H9 (cell line): ENCODE measurements at regions not wholly inside any gene's neighbourhood (a gene's known extent, or its start where the extent isn't known, plus 50 kb on each side); places are given as distances from the start of the nearest gene placed in this dataset.

Source experiments
- DNase-seq: peaks from one replicate; pipeline ENCODE4 v3.0.0-alpha.2; 2017
- H2AFZ ChIP-seq: one replicate; pipeline ENCODE4 v1.6.1; 2013; ENCODE audit warnings: mild to moderate bottlenecking, low read length, control low read depth, moderate library complexity
- H2AK5ac ChIP-seq: 2 replicates; pipeline ENCODE4 v1.6.1; 2013; ENCODE audit warnings: low read length, control low read depth, mixed read lengths; ENCODE audit not compliant: insufficient read length
- H2BK120ac ChIP-seq: one replicate; pipeline ENCODE4 v1.6.1; 2013; ENCODE audit warnings: low read depth, mild to moderate bottlenecking, low read length, control low read depth, inconsistent platforms; ENCODE audit not compliant: poor library complexity, severe bottlenecking
- H2BK12ac ChIP-seq: 2 replicates; pipeline ENCODE4 v1.6.1; 2013; ENCODE audit warnings: low read length, control low read depth, mixed read lengths, low read depth; ENCODE audit not compliant: insufficient read length
- H2BK15ac ChIP-seq: 2 replicates; pipeline ENCODE4 v1.6.1; 2013; ENCODE audit warnings: low read depth, low read length, control low read depth
- H2BK20ac ChIP-seq: one replicate; pipeline ENCODE4 v1.6.1; 2013; ENCODE audit warnings: low read depth, mild to moderate bottlenecking, low read length, control low read depth, inconsistent platforms; ENCODE audit not compliant: poor library complexity, severe bottlenecking
- H2BK5ac ChIP-seq: 2 replicates; pipeline ENCODE4 v1.6.1; 2013; ENCODE audit warnings: low read length, control low read depth, mixed read lengths; ENCODE audit not compliant: insufficient read length
- H3K14ac ChIP-seq: 2 replicates; pipeline ENCODE4 v1.6.1; 2013; ENCODE audit warnings: low read length, control low read depth; ENCODE audit not compliant: insufficient read depth
- H3K18ac ChIP-seq: 2 replicates; pipeline ENCODE4 v1.6.1; 2013; ENCODE audit warnings: low read depth, mild to moderate bottlenecking, mixed read lengths, low read length, control low read depth; ENCODE audit not compliant: insufficient read length
- H3K23ac ChIP-seq: 2 replicates; pipeline ENCODE4 v1.6.1; 2013; ENCODE audit warnings: low read length, control low read depth, mixed read lengths, low read depth; ENCODE audit not compliant: insufficient read length
- H3K23me2 ChIP-seq: 2 replicates; pipeline ENCODE4 v1.6.1; 2013; ENCODE audit warnings: low read depth, mild to moderate bottlenecking, mixed read lengths, low read length, control low read depth; ENCODE audit not compliant: insufficient read length, poor library complexity, severe bottlenecking
- H3K27ac ChIP-seq: 2 replicates; pipeline ENCODE4 v1.5.1; 2013; ENCODE audit warnings: low read length, control low read depth, mixed read lengths, low read depth; ENCODE audit not compliant: insufficient read length
- H3K27me3 ChIP-seq: 2 replicates; pipeline ENCODE4 v1.6.1; 2013; ENCODE audit warnings: low read length, control low read depth, inconsistent platforms; ENCODE audit not compliant: insufficient read depth
- H3K4ac ChIP-seq: 2 replicates; pipeline ENCODE4 v1.6.1; 2013; ENCODE audit warnings: low read depth, mild to moderate bottlenecking, control low read depth, inconsistent platforms, low read length, moderate library complexity
- H3K4me1 ChIP-seq: 2 replicates; pipeline ENCODE4 v1.6.1; 2013; ENCODE audit warnings: low read length, control low read depth, inconsistent platforms; ENCODE audit not compliant: insufficient read depth
- H3K4me2 ChIP-seq: 2 replicates; pipeline ENCODE4 v1.6.1; 2013; ENCODE audit warnings: low read length, control low read depth, mixed read lengths; ENCODE audit not compliant: insufficient read length, insufficient read depth
- H3K56ac ChIP-seq: 2 replicates; pipeline ENCODE4 v1.6.1; 2013; ENCODE audit warnings: low read depth, mild to moderate bottlenecking, mixed read lengths, low read length, control low read depth; ENCODE audit not compliant: insufficient read length
- H3K79me1 ChIP-seq: 2 replicates; pipeline ENCODE4 v1.6.1; 2013; ENCODE audit warnings: low read depth, mild to moderate bottlenecking, moderate library complexity, low read length, control low read depth, inconsistent platforms; ENCODE audit not compliant: insufficient read depth, poor library complexity, severe bottlenecking
- H3K79me2 ChIP-seq: 2 replicates; pipeline ENCODE4 v1.6.1; 2013; ENCODE audit warnings: low read length, control low read depth, inconsistent platforms; ENCODE audit not compliant: insufficient read depth
- H3K9ac ChIP-seq: 2 replicates; pipeline ENCODE4 v1.6.1; 2013; ENCODE audit warnings: low read length, control low read depth, mixed read lengths; ENCODE audit not compliant: insufficient read length; ENCODE audit errors: extremely low read depth
- H3K9me3 ChIP-seq: one replicate; pipeline ENCODE4 v1.6.1; 2013; ENCODE audit warnings: low read depth, low read length, inconsistent platforms; ENCODE audit not compliant: control insufficient read depth
- H3T11ph ChIP-seq: one replicate; pipeline ENCODE4 v1.6.1; 2013; ENCODE audit warnings: mild to moderate bottlenecking, low read length, control low read depth, inconsistent platforms
- H4K20me1 ChIP-seq: one replicate; pipeline ENCODE4 v1.6.1; 2013; ENCODE audit not compliant: control insufficient read depth, insufficient read length, insufficient read depth
- H4K5ac ChIP-seq: 2 replicates; pipeline ENCODE4 v1.6.1; 2013; ENCODE audit warnings: low read depth, mild to moderate bottlenecking, mixed read lengths, low read length, control low read depth; ENCODE audit not compliant: insufficient read length
- H4K8ac ChIP-seq: replicated peaks from 2 replicates; pipeline ENCODE4 v1.6.1; 2013; ENCODE audit warnings: low read length, control low read depth, mixed read lengths, low read depth; ENCODE audit not compliant: insufficient read length
- H4K91ac ChIP-seq: 2 replicates; pipeline ENCODE4 v1.6.1; 2013; ENCODE audit warnings: low read depth, mild to moderate bottlenecking, moderate library complexity, mixed read lengths, low read length, control low read depth; ENCODE audit not compliant: insufficient read length
- H3K27ac Mint-ChIP-seq, 3 experiments: 2 replicates in 2 of 3; 3 replicates in 1 of 3; pipeline ENCODE4 v1.8.0; 2020 to 2021; ENCODE audit warnings: mixed read lengths in 3 of 3, mild to moderate bottlenecking in 1 of 3, moderate library complexity in 1 of 3
- H3K27me3 Mint-ChIP-seq: 2 replicates; pipeline ENCODE4 v1.8.0; 2021; ENCODE audit warnings: low read depth, mild to moderate bottlenecking, moderate library complexity, mixed read lengths
- H3K36me3 Mint-ChIP-seq, 3 experiments: 2 replicates in 2 of 3; 3 replicates in 1 of 3; pipeline ENCODE4 v1.8.0; 2020 to 2021; ENCODE audit warnings: low read depth in 3 of 3, mixed read lengths in 3 of 3; ENCODE audit not compliant: insufficient read depth in 1 of 3
- H3K4me1 Mint-ChIP-seq, 2 experiments: 2 replicates each; pipeline ENCODE4 v1.8.0; 2020; ENCODE audit warnings: mixed read lengths in 2 of 2
- H3K4me3 Mint-ChIP-seq, 2 experiments: 2 replicates in 1 of 2; 3 replicates in 1 of 2; pipeline ENCODE4 v1.8.0; 2020 to 2021; ENCODE audit warnings: mild to moderate bottlenecking in 2 of 2, mixed read lengths in 2 of 2, moderate library complexity in 1 of 2
- H3K9me3 Mint-ChIP-seq, 2 experiments: 2 replicates in 1 of 2; 3 replicates in 1 of 2; pipeline ENCODE4 v1.8.0; 2020; ENCODE audit warnings: mild to moderate bottlenecking in 2 of 2, mixed read lengths in 2 of 2, moderate library complexity in 1 of 2
- CTCF ChIP-seq: fragments of 200-600 bp; sonication (generic); conservative IDR thresholded peaks from 3 replicates; pipeline ENCODE4 v1.8.0; 2021; ENCODE audit warnings: antibody characterized with exemption, mild to moderate bottlenecking
- whole genome bisulfite sequencing: extraction: QIAGEN DNeasy Blood & Tissue Kit; methylation state at CpG from one replicate; pipeline ENCODE4 v1.1.7; 2013; ENCODE audit warnings: missing lambda C conversion rate, low lambda C conversion rate, mixed read lengths; ENCODE audit not compliant: insufficient read length; ENCODE audit errors: extremely low coverage; 5-methylcytosine and 5-hydroxymethylcytosine counted together

DNA sequence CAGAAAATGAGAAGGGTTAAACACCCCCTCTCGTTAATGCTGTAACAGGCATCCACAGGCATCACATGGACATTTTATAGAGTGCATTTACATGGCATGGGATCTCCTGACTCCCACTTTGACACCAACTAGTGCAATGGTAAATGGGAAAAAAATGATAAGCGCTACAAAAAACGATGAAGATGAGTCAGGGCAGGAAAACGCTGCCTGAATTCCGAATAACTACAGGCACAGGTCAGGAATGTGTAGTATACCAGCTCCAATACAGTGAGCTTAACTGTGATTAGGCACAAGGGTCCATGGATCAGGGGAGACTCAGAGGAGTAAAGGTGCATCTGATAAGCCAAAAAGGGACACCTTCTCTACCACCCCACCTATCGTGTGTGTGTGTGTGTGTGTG is 223.6 kb downstream of the FOXO1 start:
- no peak overlapping the region for H3K4ac ChIP-seq
- no peak overlapping the region for H3K9ac ChIP-seq
- no peak overlapping the region for H3K14ac ChIP-seq
- no CpG with 5 or more reads among the region's 6 CpGs for WGBS
- no peak overlapping the region for H2BK15ac ChIP-seq
- Mint-ChIP-seq H3K4me3 (no peak overlapping the region), H3K27ac (no peak overlapping the region), H3K27me3 (peaks cover 1% of the 10 kb centered on the region), H3K4me1 (peaks cover 10 to 11% of the 10 kb centered on the region in 2 experiments; a peak in 3 of 4 replicates), H3K36me3 (peaks cover 0 to 10% (median 2%) of the 10 kb centered on the region in 3 experiments; a peak in 5 of 7 replicates), H3K9me3 (peaks cover 6 to 10% of the 10 kb centered on the region in 2 experiments; a peak in 3 of 5 replicates)
- no peaks in the 10 kb centered on the region for H4K20me1 ChIP-seq
- no peak overlapping the region for H3K18ac ChIP-seq
- H2AK5ac ChIP-seq, result no peak overlapping the region
- no peak overlapping the region for H4K5ac ChIP-seq
- H3K23me2 ChIP-seq, result no peaks in the 10 kb centered on the region
- H3K9me3 ChIP-seq, result no peaks in the 10 kb centered on the region
- no peak for DNase-seq
- H3K79me1 ChIP-seq, result no peaks in the 10 kb centered on the region
- H2BK120ac ChIP-seq, result no peak overlapping the region
- H2BK12ac ChIP-seq, result no peak overlapping the region
- no peak overlapping the region for H3T11ph ChIP-seq
- no peak overlapping the region for H2BK5ac ChIP-seq
- H2BK20ac ChIP-seq, result no peak overlapping the region
- H4K91ac ChIP-seq, result no peak overlapping the region
- H3K27ac ChIP-seq, result no peak overlapping the region
- H4K8ac ChIP-seq, result no peak overlapping the region
- H3K4me1 ChIP-seq, result no peaks in the 10 kb centered on the region
- H2AFZ ChIP-seq, result no peak overlapping the region
- TF ChIP-seq CTCF, result no peak
- H3K56ac ChIP-seq, result no peak overlapping the region
- H3K4me2 ChIP-seq, result no peak overlapping the region
- H3K23ac ChIP-seq, result no peak overlapping the region
- no peaks in the 10 kb centered on the region for H3K79me2 ChIP-seq
- H3K27me3 ChIP-seq, result no peaks in the 10 kb centered on the region
